ENCODE measurements at regions not wholly inside any gene's neighbourhood (a gene's known extent, or its start where the extent isn't known, plus 50 kb on each side); places are given as distances from the start of the nearest gene placed in this dataset.
"Not testable (repeated sequence)": the region's sequence is repeated elsewhere in the genome, so short reads cannot be mapped to it uniquely, and the experiment has no call there.

GRCh38 chr15:62869116-62869515, 173.4 kb upstream of the TPM1 start:
- no peak for DNase-seq (ENCODE audit: low read depth)
- no peak overlapping the region for H3K4me3 ChIP-seq (ENCODE audit: low read depth, low read length)
- no peak for TF ChIP-seq CTCF (conservative IDR thresholded peaks at IDR 0.05; ENCODE audit: low read depth, low read length)

- no peak for TF ChIP-seq CTCF (conservative IDR thresholded peaks at IDR 0.05; ENCODE audit: low read depth, low read length)
- no peak for DNase-seq (ENCODE audit: low read depth)
These were observed 172.3 kb upstream of the TPM1 start for GRCh38 chr15:62870216-62870615.

GRCh38 chr15:62870701-62871100, 171.8 kb upstream of the TPM1 start:
- not testable (repeated sequence) for H3K4me3 ChIP-seq (ENCODE audit: low read depth, low read length); DNase-seq (ENCODE audit: low read depth)

More at GRCh38 chr15:62870216-62870615, 172.3 kb upstream of the TPM1 start:
- no peak overlapping the region for H3K4me3 ChIP-seq (ENCODE audit: low read depth, low read length)

DNA sequence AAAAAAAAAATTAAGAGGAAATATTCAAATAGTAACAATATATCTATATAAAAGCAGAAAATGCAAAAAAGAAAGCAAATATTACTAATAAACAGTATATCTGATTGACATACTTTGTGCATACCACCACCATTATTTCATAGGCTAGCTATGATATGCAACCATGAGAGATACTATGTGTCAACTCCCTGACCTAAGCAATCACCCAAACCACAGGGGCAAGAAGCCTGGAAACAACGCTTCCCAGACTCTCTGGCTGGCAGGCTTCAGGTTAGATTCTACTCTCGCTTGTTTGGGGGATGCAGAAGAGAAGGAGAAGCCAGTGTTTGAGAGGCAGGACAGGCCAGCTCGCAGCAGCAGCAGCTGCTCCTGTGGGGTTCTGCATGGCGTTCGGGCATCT, 169.3 kb upstream of the TPM1 start:
- no peak for DNase-seq (ENCODE audit: low read depth)
- no peak overlapping the region for H3K4me3 ChIP-seq (ENCODE audit: low read depth, low read length)
- TF ChIP-seq CTCF (conservative IDR thresholded peaks at IDR 0.05; ENCODE audit: low read depth, low read length), result no peak

DNA sequence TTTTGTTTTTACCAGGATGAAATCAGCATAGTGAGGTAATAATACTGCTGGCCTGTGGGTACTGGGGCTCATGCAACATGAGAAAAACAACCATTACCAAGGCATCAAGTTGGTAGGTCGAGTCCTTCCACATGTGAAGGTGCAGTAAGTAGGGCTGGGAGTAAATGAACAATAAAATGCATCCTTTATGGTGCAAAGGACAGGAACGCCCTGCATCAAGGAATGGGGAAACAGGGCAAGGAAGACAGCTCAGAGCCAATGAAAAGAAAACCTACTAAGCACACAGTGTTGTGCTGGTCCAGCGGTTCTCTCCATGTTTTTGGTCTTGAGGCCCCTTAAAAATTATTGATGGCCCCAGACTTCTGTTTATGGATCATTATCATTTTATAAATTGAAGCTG, 168.5 kb upstream of the TPM1 start:
- no peak for TF ChIP-seq CTCF (conservative IDR thresholded peaks at IDR 0.05; ENCODE audit: low read depth, low read length)
- no peak overlapping the region for H3K4me3 ChIP-seq (ENCODE audit: low read depth, low read length)
- no peak for DNase-seq (ENCODE audit: low read depth)

- no peak for DNase-seq (ENCODE audit: low read depth)
- H3K4me3 ChIP-seq (ENCODE audit: low read depth, low read length), result no peak overlapping the region
- TF ChIP-seq CTCF (conservative IDR thresholded peaks at IDR 0.05; ENCODE audit: low read depth, low read length), result no peak
These were observed 167.5 kb upstream of the TPM1 start for GRCh38 chr15:62874959-62875625.

DNA sequence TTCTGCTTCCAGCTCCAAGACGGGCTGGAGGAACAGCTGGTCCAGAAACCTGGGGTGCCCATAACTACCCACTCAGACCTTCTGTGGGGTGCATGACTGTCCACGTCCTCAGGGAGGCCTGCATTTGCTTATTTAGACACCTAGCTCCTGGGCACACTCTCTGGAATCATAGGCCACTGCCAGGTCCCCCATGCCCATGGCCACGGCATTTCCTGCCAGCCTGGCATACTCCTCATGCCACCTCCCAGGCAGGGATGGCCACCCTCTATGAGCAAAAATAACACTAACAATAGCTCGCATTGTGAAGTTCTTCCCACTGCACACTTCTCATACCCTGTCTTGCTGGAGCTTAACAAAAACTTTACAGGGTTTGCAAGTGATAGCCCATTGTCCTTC, 166.9 kb upstream of the TPM1 start:
- DNase-seq (ENCODE audit: low read depth), result no peak
- H3K4me3 ChIP-seq (ENCODE audit: low read depth, low read length), result no peak overlapping the region
- no peak for TF ChIP-seq CTCF (conservative IDR thresholded peaks at IDR 0.05; ENCODE audit: low read depth, low read length)

All from epithelial cell of proximal tubule (primary cell).